SK-N-SH (cell line): ENCODE measurements at regions not wholly inside any gene's neighbourhood (a gene's known extent, or its start where the extent isn't known, plus 50 kb on each side); places are given as distances from the start of the nearest gene placed in this dataset.

Experiments used
- CTCF ChIA-PET: fragments of 300-600, 350-600 bp; formaldehyde crosslinking; extraction: SDS; loops from one replicate; lab custom pipeline; 2021; lab: Yijun Ruan, JAX
- POLR2A ChIA-PET: fragments of 350-600 bp; sonication (Branson Sonifier 250); formaldehyde crosslinking; extraction: SDS; loops from one replicate; lab custom pipeline; 2020; ENCODE audit warnings: antibody characterized with exemption, inconsistent platforms; lab: Yijun Ruan, JAX
- DNase-seq: peaks from one replicate; pipeline ENCODE4 v3.0.0; 2012
- H2AFZ ChIP-seq: fragments of 200-600 bp; sonication (generic); 2 replicates; pipeline ENCODE4 v1.8.1; 2016; ENCODE audit warnings: antibody characterized with exemption, mild to moderate bottlenecking, low read depth
- H3F3A ChIP-seq: fragments of 200-600 bp; sonication (generic); replicated peaks from 2 replicates; pipeline ENCODE3; 2016; ENCODE audit warnings: antibody characterized with exemption, mild to moderate bottlenecking; ENCODE audit not compliant: insufficient read depth
- H3K27ac ChIP-seq, 2 experiments: fragments of 200-500 bp in 1 of 2; fragments of 200-600 bp in 1 of 2; sonication (Bioruptor generic) in 1 of 2; sonication (generic), shearing (Covaris generic) in 1 of 2; 2 replicates each; pipeline versions ENCODE4 v1.5.1 to v1.6.1; 2014 to 2016; ENCODE audit warnings: low read depth in 2 of 2, inconsistent platforms in 1 of 2, low read length in 1 of 2, mild to moderate bottlenecking in 1 of 2, mixed read lengths in 1 of 2
- H3K27me3 ChIP-seq: fragments of 200-600 bp; sonication (generic), shearing (Covaris generic); 2 replicates; pipeline ENCODE4 v1.6.1; 2016; ENCODE audit warnings: mixed run types; ENCODE audit not compliant: insufficient read depth
- H3K36me3 ChIP-seq, 2 experiments: fragments of 200-500 bp in 1 of 2; fragments of 200-600 bp in 1 of 2; sonication (Bioruptor generic) in 1 of 2; sonication (generic) in 1 of 2; replicated peaks in 1 of 2; 2 replicates each; pipeline versions ENCODE3 to v1.5.1; 2014 to 2016; ENCODE audit warnings: low read length in 1 of 2, mild to moderate bottlenecking in 1 of 2; ENCODE audit not compliant: insufficient read depth in 2 of 2, control insufficient read depth in 1 of 2
- H3K4me1 ChIP-seq, 2 experiments: fragments of 200-500 bp in 1 of 2; fragments of 200-600 bp in 1 of 2; sonication (Bioruptor generic) in 1 of 2; sonication (generic), shearing (Covaris generic) in 1 of 2; 2 replicates each; pipeline versions ENCODE4 v1.5.1 to v1.6.1; 2014 to 2016; ENCODE audit warnings: low read depth in 1 of 2, low read length in 1 of 2, mixed run types in 1 of 2; ENCODE audit not compliant: insufficient read depth in 2 of 2, control insufficient read depth in 1 of 2
- H3K4me2 ChIP-seq: fragments of 200-600 bp; sonication (generic), shearing (Covaris generic); 2 replicates; pipeline ENCODE4 v1.6.1; 2017; ENCODE audit warnings: mixed run types
- H3K4me3 ChIP-seq, 2 experiments: fragments of 200-500 bp in 1 of 2; fragments of 200-600 bp in 1 of 2; sonication (Bioruptor generic) in 1 of 2; sonication (generic), shearing (Covaris generic) in 1 of 2; 2 replicates each; pipeline versions ENCODE4 v1.5.1 to v1.8.1; 2014 to 2016; ENCODE audit warnings: low read depth in 2 of 2, inconsistent platforms in 1 of 2, low read length in 1 of 2, mild to moderate bottlenecking in 1 of 2, mixed read lengths in 1 of 2, moderate library complexity in 1 of 2
- H3K79me2 ChIP-seq: fragments of 200-600 bp; sonication (generic); 2 replicates; pipeline ENCODE4 v1.8.1; 2017; ENCODE audit warnings: mild to moderate bottlenecking; ENCODE audit not compliant: insufficient read depth
- H3K9ac ChIP-seq: fragments of 200-600 bp; sonication (generic); 2 replicates; pipeline ENCODE4 v1.6.1; 2017; ENCODE audit warnings: mixed run types
- H3K9me2 ChIP-seq: fragments of 200-600 bp; sonication (generic); 2 replicates; pipeline ENCODE4 v1.6.1; 2017; ENCODE audit warnings: mixed run types
- H3K9me3 ChIP-seq: fragments of 200-600 bp; sonication (generic); 2 replicates; pipeline ENCODE4 v1.6.1; 2017; ENCODE audit warnings: mixed run types, mild to moderate bottlenecking, moderate library complexity
- H4K20me1 ChIP-seq: fragments of 200-600 bp; sonication (generic); 2 replicates; pipeline ENCODE4 v1.6.1; 2017; ENCODE audit warnings: mild to moderate bottlenecking, mixed run types; ENCODE audit not compliant: insufficient read depth
- ELF1 ChIP-seq: IDR thresholded peaks from 2 replicates; pipeline ENCODE4 v1.4.0; 2012
- EP300 ChIP-seq, 2 experiments: IDR thresholded peaks; 2 replicates each; pipeline versions ENCODE4 v1.4.0 to v1.6.1; 2012; ENCODE audit warnings: borderline replicate concordance in 1 of 2, low read depth in 1 of 2, low read length in 1 of 2
- FOSL2 ChIP-seq: IDR thresholded peaks from 2 replicates; pipeline ENCODE4 v1.4.0; 2012; ENCODE audit warnings: low read depth, mild to moderate bottlenecking, moderate library complexity, borderline replicate concordance
- GATA2 ChIP-seq: sonication (generic); formaldehyde crosslinking; IDR thresholded peaks from 2 replicates; pipeline ENCODE4 v1.5.0; 2020; ENCODE audit warnings: mild to moderate bottlenecking, missing genetic modification reagents
- POLR2AphosphoS5 ChIP-seq: IDR thresholded peaks from 2 replicates; pipeline ENCODE4 v1.6.1; 2012; ENCODE audit warnings: low read depth, low read length
- SMC3 ChIP-seq: IDR thresholded peaks from 2 replicates; pipeline ENCODE4 v1.6.1; 2012; ENCODE audit warnings: low read depth, low read length, improper control_type of control experiment
- TCF12 ChIP-seq: IDR thresholded peaks from 2 replicates; pipeline ENCODE4 v1.4.0; 2012
- WGBS: methylation state at CpG from one replicate; pipeline ENCODE4 v1.1.6; 2017; ENCODE audit warnings: low lambda C conversion rate; 5-methylcytosine and 5-hydroxymethylcytosine counted together
- TF ChIP-seq, protein P1 (sequence below): IDR thresholded peaks from 2 replicates; pipeline ENCODE4; 2012
- TF ChIP-seq, protein P2 (sequence below): IDR thresholded peaks from 2 replicates; pipeline ENCODE4 v1.4.0; 2012; ENCODE audit warnings: low read depth
- TF ChIP-seq, protein P3 (sequence below): IDR thresholded peaks from 2 replicates; pipeline ENCODE4 v1.4.0; 2012; ENCODE audit warnings: low read depth, borderline replicate concordance

GRCh38 chr1:189929501-189930099, 548.1 kb downstream of the BRINP3 start (continued):
- TF ChIP-seq POLR2AphosphoS5 (no peak), ELF1 (no peak), EP300 (IDR thresholded peaks at IDR 0.05; ENCODE audit: borderline replicate concordance in 1 of 2, low read depth in 1 of 2, low read length in 1 of 2) (no peak)
- TF ChIP-seq, protein P1, sequence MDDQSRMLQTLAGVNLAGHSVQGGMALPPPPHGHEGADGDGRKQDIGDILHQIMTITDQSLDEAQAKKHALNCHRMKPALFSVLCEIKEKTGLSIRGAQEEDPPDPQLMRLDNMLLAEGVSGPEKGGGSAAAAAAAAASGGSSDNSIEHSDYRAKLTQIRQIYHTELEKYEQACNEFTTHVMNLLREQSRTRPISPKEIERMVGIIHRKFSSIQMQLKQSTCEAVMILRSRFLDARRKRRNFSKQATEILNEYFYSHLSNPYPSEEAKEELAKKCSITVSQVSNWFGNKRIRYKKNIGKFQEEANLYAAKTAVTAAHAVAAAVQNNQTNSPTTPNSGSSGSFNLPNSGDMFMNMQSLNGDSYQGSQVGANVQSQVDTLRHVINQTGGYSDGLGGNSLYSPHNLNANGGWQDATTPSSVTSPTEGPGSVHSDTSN = no peak

GRCh38 chr1:189936861-189937260, 540.8 kb downstream of the BRINP3 start:
- ChIA-PET CTCF (no interaction called here), POLR2A (no interaction called here)
- H3K4me3 ChIP-seq = no peak overlapping the region
- H3F3A ChIP-seq = no peaks in the 10 kb centered on the region
- no peaks in the 10 kb centered on the region for H3K9me2 ChIP-seq
- H2AFZ ChIP-seq = no peak overlapping the region
- H3K9ac ChIP-seq = no peak overlapping the region
- no peaks in the 10 kb centered on the region for H3K79me2 ChIP-seq
- H3K4me1 ChIP-seq = no peaks in the 10 kb centered on the region
- H4K20me1 ChIP-seq = no peaks in the 10 kb centered on the region
- H3K9me3 ChIP-seq = no peaks in the 10 kb centered on the region
- WGBS = 38% methylated on average over 2 of the region's 2 CpGs
- no peak overlapping the region for H3K27ac ChIP-seq
- H3K27me3 ChIP-seq = no peaks in the 10 kb centered on the region
- no peak for DNase-seq
- TF ChIP-seq, protein P2, sequence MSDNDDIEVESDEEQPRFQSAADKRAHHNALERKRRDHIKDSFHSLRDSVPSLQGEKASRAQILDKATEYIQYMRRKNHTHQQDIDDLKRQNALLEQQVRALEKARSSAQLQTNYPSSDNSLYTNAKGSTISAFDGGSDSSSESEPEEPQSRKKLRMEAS = no peak
- TF ChIP-seq TCF12 (no peak), FOSL2 (no peak)
- no peaks in the 10 kb centered on the region for H3K36me3 ChIP-seq
- H3K4me2 ChIP-seq = no peak overlapping the region

DNA sequence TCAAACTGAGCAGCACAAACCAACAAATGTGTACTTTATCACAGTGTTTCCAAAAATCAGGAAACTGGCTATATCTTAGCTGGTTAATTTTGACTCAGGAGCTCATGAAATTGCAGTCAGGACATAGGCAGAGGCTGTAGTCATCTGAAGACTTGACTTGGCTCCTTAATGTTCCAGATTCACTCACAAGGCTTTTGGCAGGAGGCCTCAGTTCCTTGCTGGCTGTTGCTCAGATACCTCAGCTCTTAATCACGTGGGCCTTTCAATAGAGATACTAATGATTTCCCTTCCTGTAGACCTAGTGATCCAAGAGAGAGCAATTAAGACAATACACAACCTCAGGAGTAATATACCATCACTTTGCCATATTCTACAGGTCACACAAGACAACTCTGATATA, 537.7 kb downstream of the BRINP3 start:
- Histone ChIP-seq H3F3A (no peaks in the 10 kb centered on the region), H4K20me1 (no peaks in the 10 kb centered on the region), H3K36me3 (no peaks in the 10 kb centered on the region), H2AFZ (no peak overlapping the region), H3K4me2 (no peak overlapping the region), H3K4me3 (no peak overlapping the region), H3K9me3 (no peaks in the 10 kb centered on the region), H3K27me3 (no peaks in the 10 kb centered on the region), H3K9me2 (no peaks in the 10 kb centered on the region), H3K4me1 (no peaks in the 10 kb centered on the region), H3K79me2 (no peaks in the 10 kb centered on the region), H3K9ac (no peak overlapping the region), H3K27ac (no peak overlapping the region)
- POLR2A ChIA-PET = no interaction called here
- CTCF ChIA-PET = no interaction called here
- 31% methylated on average over 1 of the region's 1 CpG for WGBS
- DNase-seq = no peak
- TF ChIP-seq ELF1 (no peak), SMC3 (no peak)

- Histone ChIP-seq H3F3A (no peaks in the 10 kb centered on the region), H3K27me3 (no peaks in the 10 kb centered on the region), H3K9me2 (no peaks in the 10 kb centered on the region), H2AFZ (peak overlapping the region; percentile 39; the same call in 1 of the 2 replicates), H3K36me3 (no peaks in the 10 kb centered on the region), H3K4me2 (no peak overlapping the region), H3K79me2 (no peaks in the 10 kb centered on the region), H3K4me3 (no peak overlapping the region), H3K4me1 (no peaks in the 10 kb centered on the region), H3K9me3 (no peaks in the 10 kb centered on the region), H4K20me1 (no peaks in the 10 kb centered on the region), H3K9ac (no peak overlapping the region), H3K27ac (no peak overlapping the region)
- POLR2A ChIA-PET = no interaction called here
- no peak for DNase-seq
- WGBS = 45% methylated on average over 1 of the region's 1 CpG
- TF ChIP-seq, protein P3, sequence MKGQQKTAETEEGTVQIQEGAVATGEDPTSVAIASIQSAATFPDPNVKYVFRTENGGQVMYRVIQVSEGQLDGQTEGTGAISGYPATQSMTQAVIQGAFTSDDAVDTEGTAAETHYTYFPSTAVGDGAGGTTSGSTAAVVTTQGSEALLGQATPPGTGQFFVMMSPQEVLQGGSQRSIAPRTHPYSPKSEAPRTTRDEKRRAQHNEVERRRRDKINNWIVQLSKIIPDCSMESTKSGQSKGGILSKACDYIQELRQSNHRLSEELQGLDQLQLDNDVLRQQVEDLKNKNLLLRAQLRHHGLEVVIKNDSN = no peak
- TF ChIP-seq POLR2AphosphoS5 = no peak
- no peak for TF ChIP-seq TCF12
- no peak for TF ChIP-seq GATA2
- CTCF ChIA-PET = no interaction called here
These were observed 535.7 kb downstream of the BRINP3 start for GRCh38 chr1:189941922-189942321.
